T-cell (primary cell): ENCODE measurements at regions not wholly inside any gene's neighbourhood (a gene's known extent, or its start where the extent isn't known, plus 50 kb on each side); places are given as distances from the start of the nearest gene placed in this dataset.

ENCODE experiments used
- ATAC-seq, 4 experiments: fragments of 200-7000 bp in 3 of 4; fragments of 150-1000 bp in 1 of 4; cut with Tn5 transposase; replicated peaks in 1 of 4; 1 replicate in 3 of 4; 2 replicates in 1 of 4; pipeline ENCODE4 v1.10.0; 2021; ENCODE audit warnings: moderate library complexity in 3 of 4, mild to moderate bottlenecking in 2 of 4, moderate number of reproducible peaks in 1 of 4
- CTCF ChIA-PET, 2 donors: fragments of 300-600 bp; sonication (Branson Sonifier 250); formaldehyde crosslinking; loops; one replicate each; lab custom pipeline; 2022; ENCODE audit warnings: antibody characterized with exemption in 2 of 2; lab: Charles Lee
- POLR2A ChIA-PET, 2 donors: fragments of 300-600 bp; sonication (Branson Sonifier 250); formaldehyde crosslinking; loops; one replicate each; lab custom pipeline; 2022; ENCODE audit warnings: antibody characterized with exemption in 2 of 2; lab: Charles Lee
- DNase-seq, 35 experiments: peaks; one replicate each; pipeline versions ENCODE4 v3.0.0 to v3.0.0-alpha.2; 2013 to 2023
- H3K27ac ChIP-seq: one replicate; pipeline ENCODE4 v1.5.1; 2013; ENCODE audit warnings: low read length
- H3K27me3 ChIP-seq, 2 experiments: replicated peaks in 1 of 2; 1 replicate in 1 of 2; 2 replicates in 1 of 2; pipeline versions ENCODE4 v1.6.1 to v1.7.0; 2013; ENCODE audit warnings: low read length in 1 of 2, mixed read lengths in 1 of 2; ENCODE audit not compliant: control insufficient read depth in 2 of 2, insufficient read depth in 2 of 2; ENCODE audit errors: extremely low read depth in 1 of 2
- H3K36me3 ChIP-seq, 2 donors: 1 replicate in 1 of 2; 2 replicates in 1 of 2; pipeline versions ENCODE4 v1.6.1 to v1.7.0; 2013; ENCODE audit warnings: low read length in 1 of 2; ENCODE audit not compliant: control insufficient read depth in 2 of 2, insufficient read depth in 1 of 2; ENCODE audit errors: extremely low read depth in 1 of 2
- H3K4me1 ChIP-seq, 2 experiments: 1 replicate in 1 of 2; 2 replicates in 1 of 2; pipeline versions ENCODE4 v1.6.1 to v1.7.0; 2013; ENCODE audit warnings: low read length in 2 of 2, mixed read lengths in 1 of 2; ENCODE audit not compliant: insufficient read depth in 2 of 2, control insufficient read depth in 1 of 2; ENCODE audit errors: extremely low read depth in 1 of 2
- H3K4me3 ChIP-seq, 2 donors: 1 replicate in 1 of 2; 2 replicates in 1 of 2; pipeline versions ENCODE4 v1.5.1 to v1.7.0; 2013; ENCODE audit warnings: mild to moderate bottlenecking in 2 of 2, low read length in 1 of 2, moderate library complexity in 1 of 2; ENCODE audit not compliant: control insufficient read depth in 1 of 2; ENCODE audit errors: extremely low read depth in 1 of 2
- H3K9me3 ChIP-seq: 2 replicates; pipeline ENCODE4 v1.7.0; 2013
- H3K27ac Mint-ChIP-seq, 2 donors: one replicate each; pipeline ENCODE4 v1.8.0; 2020 to 2021; ENCODE audit warnings: mild to moderate bottlenecking in 2 of 2, mixed read lengths in 2 of 2
- H3K27me3 Mint-ChIP-seq, 2 donors: one replicate each; pipeline ENCODE4 v1.8.0; 2021 to 2022; ENCODE audit warnings: mixed read lengths in 2 of 2
- H3K36me3 Mint-ChIP-seq: one replicate; pipeline ENCODE4 v1.8.0; 2021; ENCODE audit warnings: mixed read lengths
- H3K4me1 Mint-ChIP-seq, 3 donors: one replicate each; pipeline ENCODE4 v1.8.0; 2020 to 2022; ENCODE audit warnings: mixed read lengths in 3 of 3, mild to moderate bottlenecking in 1 of 3
- H3K4me3 Mint-ChIP-seq, 3 donors: one replicate each; pipeline ENCODE4 v1.8.0; 2020 to 2022; ENCODE audit warnings: mild to moderate bottlenecking in 3 of 3, mixed read lengths in 3 of 3, moderate library complexity in 3 of 3
- H3K9me3 Mint-ChIP-seq, 3 donors: one replicate each; pipeline ENCODE4 v1.8.0; 2020 to 2022; ENCODE audit warnings: mixed read lengths in 3 of 3
- WGBS: methylation state at CpG from one replicate; pipeline ENCODE4 v1.1.5; 2013; ENCODE audit warnings: missing lambda C conversion rate; ENCODE audit not compliant: insufficient coverage; 5-methylcytosine and 5-hydroxymethylcytosine counted together

DNA sequence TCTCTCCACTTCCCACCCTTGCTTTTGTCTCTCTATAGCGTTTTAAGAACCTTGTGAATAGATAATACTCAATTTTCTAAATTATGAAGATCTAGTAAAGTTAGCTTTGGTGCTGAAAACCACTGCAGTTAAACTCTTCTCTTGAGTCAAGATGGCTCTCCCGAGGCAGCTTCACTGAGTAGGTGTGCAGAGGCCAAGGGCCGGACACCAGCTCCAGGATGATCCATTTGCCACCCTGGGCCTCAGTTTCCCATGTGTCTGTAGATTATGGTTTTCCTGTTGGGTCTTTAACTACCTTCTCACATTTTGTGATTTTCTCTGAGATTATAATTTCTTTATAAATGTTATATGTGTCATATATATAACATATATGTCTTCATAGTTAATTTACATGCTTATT, 68.5 kb upstream of the SH3RF3 start:
- Mint-ChIP-seq H3K4me1 (peaks cover 38 to 65% (median 64%) of the 10 kb centered on the region in 3 donors), H3K27me3 (peaks cover 0 to 3% of the 10 kb centered on the region in 2 donors), H3K36me3 (no peaks in the 10 kb centered on the region), H3K9me3 (no peaks in the 10 kb centered on the region), H3K27ac (peak overlapping the region in 1 of 2 donors; percentile 39), H3K4me3 (peak overlapping the region in 1 of 3 donors; percentile 27)
- Histone ChIP-seq H3K9me3 (no peaks in the 10 kb centered on the region), H3K27me3 (peaks cover 0 to 12% of the 10 kb centered on the region in 2 experiments), H3K4me1 (peaks cover 7 to 14% of the 10 kb centered on the region in 2 experiments), H3K36me3 (peaks cover 0 to 3% of the 10 kb centered on the region in 2 donors), H3K27ac (no peak overlapping the region), H3K4me3 (no peak overlapping the region)
- WGBS = no CpG with 5 or more reads among the region's 3 CpGs
- ChIA-PET CTCF (no interaction called here), POLR2A (no interaction called here)
- DNase-seq (no peak), ATAC-seq (no peak)

DNA sequence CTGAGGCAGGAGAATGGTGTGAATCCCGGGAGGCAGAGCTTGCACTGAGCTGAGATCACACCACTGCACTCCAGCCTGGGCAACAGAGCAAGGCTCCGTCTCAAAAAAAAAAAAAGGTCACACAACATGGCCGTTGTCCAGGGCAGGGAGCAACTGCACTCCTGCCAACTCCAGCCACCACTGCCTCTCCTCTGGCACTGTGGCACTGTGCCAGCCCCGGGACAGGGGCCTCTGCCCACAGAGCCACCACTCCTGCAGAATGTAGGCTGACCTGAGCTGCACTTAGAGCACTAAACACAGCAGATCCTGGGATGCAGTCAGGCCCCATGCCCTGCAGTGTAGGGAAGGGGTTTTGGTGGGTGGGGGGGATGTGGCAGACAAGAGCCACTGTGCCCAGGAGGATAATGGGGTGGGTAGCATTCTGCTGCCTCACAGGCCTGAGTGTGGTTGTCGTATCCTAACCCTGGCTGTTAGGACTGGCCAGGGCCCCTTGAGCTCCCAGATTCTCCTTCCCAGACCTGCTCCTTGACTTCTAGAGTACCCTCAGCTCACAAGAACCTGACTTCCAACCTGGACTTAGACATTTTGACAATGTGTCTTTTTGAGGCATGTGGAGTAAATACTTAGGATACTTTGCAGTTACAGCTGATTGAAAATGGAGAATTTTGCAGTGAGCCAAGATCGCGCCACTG, 69.4 kb upstream of the SH3RF3 start:
- H3K27ac Mint-ChIP-seq = peak overlapping the region in 1 of 2 donors; percentile 61
- Histone ChIP-seq H3K4me3 (no peak overlapping the region), H3K36me3 (peaks cover 0 to 3% of the 10 kb centered on the region in 2 donors), H3K9me3 (no peaks in the 10 kb centered on the region), H3K4me1 (peaks cover 7 to 14% of the 10 kb centered on the region in 2 experiments), H3K27me3 (peaks cover 0 to 12% of the 10 kb centered on the region in 2 experiments), H3K27ac (no peak overlapping the region)
- ChIA-PET POLR2A (no interaction called here), CTCF (no interaction called here)
- 80% methylated on average over 4 of the region's 7 CpGs for WGBS
- H3K4me3 Mint-ChIP-seq = no peak overlapping the region
- DNase-seq = no peak
- peaks cover 0 to 3% of the 10 kb centered on the region in 2 donors for H3K27me3 Mint-ChIP-seq
- H3K36me3 Mint-ChIP-seq = no peaks in the 10 kb centered on the region
- no peaks in the 10 kb centered on the region for H3K9me3 Mint-ChIP-seq
- peaks cover 38 to 60% (median 60%) of the 10 kb centered on the region in 3 donors for H3K4me1 Mint-ChIP-seq
- ATAC-seq = no peak

DNA sequence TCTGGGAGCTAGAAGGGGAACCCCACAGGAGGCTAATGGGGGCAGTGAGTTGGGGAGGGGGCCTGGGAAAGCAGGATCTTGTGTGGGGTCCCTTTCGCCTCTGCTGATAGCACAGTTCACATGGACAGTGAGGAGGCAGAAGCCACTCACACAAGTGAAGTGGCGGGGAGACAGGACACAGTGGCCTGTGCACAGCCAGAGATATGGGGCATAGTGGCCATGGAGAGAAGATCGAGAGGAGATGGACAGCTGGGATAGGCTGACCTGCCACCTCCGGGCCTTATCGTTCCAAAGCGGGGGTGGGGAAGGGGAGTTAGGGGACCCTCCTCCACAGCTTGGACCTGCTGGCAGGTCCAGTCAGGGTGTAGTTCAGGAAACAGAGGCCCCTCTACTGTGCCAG, 69.8 kb upstream of the EDAR start:
- Mint-ChIP-seq H3K4me3 (peak overlapping the region in 1 of 3 donors; percentile 25), H3K27ac (peak overlapping the region in 1 of 2 donors; percentile 30), H3K36me3 (no peaks in the 10 kb centered on the region), H3K27me3 (peaks cover 0 to 3% of the 10 kb centered on the region in 2 donors), H3K4me1 (peaks cover 37 to 58% (median 57%) of the 10 kb centered on the region in 3 donors), H3K9me3 (no peaks in the 10 kb centered on the region)
- no peak for ATAC-seq
- ChIA-PET POLR2A (no interaction called here), CTCF (interaction anchor here in 1 of 2 donors (1.1 kb wide), 1 partner anchor 26 kb away, joined by 3 read pairs; no protein-coding TSS in a partner anchor)
- Histone ChIP-seq H3K27me3 (peaks cover 0 to 12% of the 10 kb centered on the region in 2 experiments), H3K9me3 (no peaks in the 10 kb centered on the region), H3K4me3 (no peak overlapping the region), H3K36me3 (peaks cover 0 to 3% of the 10 kb centered on the region in 2 donors), H3K4me1 (peaks cover 7 to 14% of the 10 kb centered on the region in 2 experiments), H3K27ac (no peak overlapping the region)
- 96% methylated on average over 6 of the region's 6 CpGs for WGBS
- no peak for DNase-seq

DNA sequence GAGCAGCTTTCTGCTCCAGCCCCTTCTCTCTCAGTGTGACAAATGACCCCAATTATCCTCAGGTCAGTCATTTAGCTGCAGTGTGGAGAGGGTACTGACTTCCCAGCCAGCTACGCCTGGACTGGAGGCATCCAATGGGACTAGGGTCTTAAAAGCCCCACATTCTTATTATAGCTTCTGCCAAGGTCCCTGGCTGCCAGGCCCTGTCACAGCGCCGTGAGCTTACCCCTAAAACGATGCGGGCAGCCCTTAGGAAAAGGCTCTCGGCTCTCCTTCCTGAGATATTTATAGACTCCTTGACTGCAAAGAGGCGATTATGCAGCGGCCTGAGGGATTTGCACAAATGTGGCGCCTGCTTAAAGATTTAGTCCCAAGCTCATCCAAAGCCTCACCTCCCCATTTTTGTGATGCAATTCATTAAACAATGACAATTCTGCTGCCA, 69.2 kb upstream of the EDAR start:
- WGBS = 82% methylated on average over 6 of the region's 9 CpGs
- peak overlapping the region in 1 of 2 donors; percentile 80 for H3K27ac Mint-ChIP-seq
- no peaks in the 10 kb centered on the region for H3K36me3 Mint-ChIP-seq
- Histone ChIP-seq H3K9me3 (no peaks in the 10 kb centered on the region), H3K4me1 (peaks cover 7 to 11% of the 10 kb centered on the region in 2 experiments), H3K4me3 (no peak overlapping the region), H3K27me3 (peaks cover 0 to 8% of the 10 kb centered on the region in 2 experiments), H3K36me3 (peaks cover 0 to 3% of the 10 kb centered on the region in 2 donors), H3K27ac (no peak overlapping the region)
- no peaks in the 10 kb centered on the region for H3K9me3 Mint-ChIP-seq
- no peak for ATAC-seq
- peak overlapping the region in 1 of 3 donors; percentile 25 for H3K4me3 Mint-ChIP-seq
- ChIA-PET CTCF (interaction anchor here in 1 of 2 donors (1.1 kb wide), 1 partner anchor 25 kb away, joined by 3 read pairs; no protein-coding TSS in a partner anchor), POLR2A (no interaction called here)
- no peak for DNase-seq
- peaks cover 0 to 3% of the 10 kb centered on the region in 2 donors for H3K27me3 Mint-ChIP-seq
- H3K4me1 Mint-ChIP-seq = peaks cover 31 to 52% (median 51%) of the 10 kb centered on the region in 3 donors

DNA sequence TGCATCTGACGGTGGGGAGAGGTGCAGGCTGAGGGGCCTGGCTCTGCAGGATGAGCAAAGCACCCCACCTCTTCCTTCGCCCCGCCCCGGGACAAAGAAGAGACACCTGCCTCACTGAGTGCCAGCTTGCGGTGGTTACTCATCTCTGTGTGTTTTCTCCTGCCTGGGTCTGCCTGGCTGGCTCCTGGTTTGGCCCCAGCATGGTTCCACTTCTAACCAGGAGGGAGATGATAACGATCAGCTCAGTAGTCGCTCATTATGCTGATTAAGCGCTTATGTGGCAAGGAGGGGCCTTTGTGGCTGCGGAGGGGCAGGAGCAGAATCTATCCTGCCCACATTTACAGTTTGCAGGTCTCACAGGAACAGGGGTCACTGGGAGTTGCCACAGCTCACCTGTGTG, 68.7 kb upstream of the EDAR start:
- POLR2A ChIA-PET = no interaction called here

DNA sequence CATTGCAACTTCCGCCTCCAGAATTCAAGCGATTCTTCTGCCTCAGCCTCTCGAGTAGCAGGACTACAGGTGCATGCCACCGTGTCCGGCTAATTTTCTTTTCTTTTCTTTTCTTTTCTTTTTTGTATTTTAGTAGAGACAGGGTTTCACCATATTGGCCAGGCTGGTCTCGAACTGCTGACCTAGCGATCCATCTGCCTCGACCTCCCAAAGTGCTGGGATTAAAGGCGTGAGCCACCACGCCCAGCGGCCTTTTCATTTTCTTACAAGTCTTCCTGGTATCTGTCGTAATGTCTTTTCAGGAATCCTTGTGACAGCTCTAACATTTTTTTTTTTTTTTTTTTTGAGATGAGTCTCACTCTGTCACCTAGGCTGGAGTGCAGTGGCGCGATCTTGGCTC, 66.4 kb upstream of the EDAR start:
- POLR2A ChIA-PET = interaction anchor here in 1 of 2 donors (0.6 kb wide), 1 partner anchor 20 kb away, joined by 4 read pairs; no protein-coding TSS in a partner anchor

More for the DNA sequence above, 68.7 kb upstream of the EDAR start:
- H3K4me3 ChIP-seq = no peak overlapping the region
- Mint-ChIP-seq H3K4me1 (peaks cover 28 to 48% (median 47%) of the 10 kb centered on the region in 3 donors), H3K9me3 (no peaks in the 10 kb centered on the region), H3K36me3 (no peaks in the 10 kb centered on the region), H3K27ac (peak overlapping the region in 1 of 2 donors; percentile 80), H3K27me3 (peaks cover 0 to 3% of the 10 kb centered on the region in 2 donors), H3K4me3 (no peak overlapping the region)
- ATAC-seq = peak in 3 of 4 experiments; percentile 57 to 96 (median 63)
- no peak overlapping the region for H3K27ac ChIP-seq
- peaks cover 5 to 6% of the 10 kb centered on the region in 2 experiments for H3K4me1 ChIP-seq
- CTCF ChIA-PET = interaction anchor here in 1 of 2 donors (0.6 kb wide), 1 partner anchor 21 kb away, joined by 5 read pairs; no protein-coding TSS in a partner anchor
- H3K36me3 ChIP-seq = peaks cover 0 to 3% of the 10 kb centered on the region in 2 donors
- DNase-seq = peak in 14 of 35 experiments; percentile 22 to 67 (median 40)
- 62% methylated on average over 5 of the region's 9 CpGs for whole genome bisulfite sequencing
- H3K9me3 ChIP-seq = no peaks in the 10 kb centered on the region
- peaks cover 0 to 3% of the 10 kb centered on the region in 2 experiments for H3K27me3 ChIP-seq

More for the DNA sequence above, 66.4 kb upstream of the EDAR start:
- CTCF ChIA-PET = no interaction called here
- Histone ChIP-seq H3K36me3 (no peaks in the 10 kb centered on the region), H3K4me1 (peaks cover 3 to 6% of the 10 kb centered on the region in 2 experiments), H3K27ac (no peak overlapping the region), H3K9me3 (no peaks in the 10 kb centered on the region), H3K27me3 (peaks cover 0 to 3% of the 10 kb centered on the region in 2 experiments), H3K4me3 (no peak overlapping the region)
- ATAC-seq (no peak), DNase-seq (no peak)
- no peak overlapping the region for H3K4me3 Mint-ChIP-seq
- H3K27ac Mint-ChIP-seq = no peak overlapping the region
- H3K27me3 Mint-ChIP-seq = peaks cover 0 to 3% of the 10 kb centered on the region in 2 donors
- H3K36me3 Mint-ChIP-seq = no peaks in the 10 kb centered on the region
- peaks cover 20 to 39% (median 36%) of the 10 kb centered on the region in 3 donors for H3K4me1 Mint-ChIP-seq
- WGBS = 81% methylated on average over 5 of the region's 14 CpGs
- no peaks in the 10 kb centered on the region for H3K9me3 Mint-ChIP-seq
